Kasumi-1 (cell line): ENCODE measurements at regions not wholly inside any gene's neighbourhood (a gene's known extent, or its start where the extent isn't known, plus 50 kb on each side); places are given as distances from the start of the nearest gene placed in this dataset.

Experiments used
- DNase-seq, 2 experiments: peaks; one replicate each; lab custom pipeline; 2025; lab: John Stamatoyannopoulos, UW

- DNase-seq: no peak
Observed at GRCh38 chr7:31171984-31172383, 119.9 kb downstream of the ADCYAP1R1 start.

- DNase-seq: no peak
Observed at GRCh38 chr7:31171216-31171785, 119.2 kb downstream of the ADCYAP1R1 start.
